Neural progenitor cell (in vitro differentiated cells): ENCODE measurements at regions not wholly inside any gene's neighbourhood (a gene's known extent, or its start where the extent isn't known, plus 50 kb on each side); places are given as distances from the start of the nearest gene placed in this dataset.

Source experiments
- EZH2 ChIP-seq: fragments of 200-600 bp; sonication (generic); IDR thresholded peaks from 2 replicates; pipeline ENCODE4 v1.6.1; 2017; ENCODE audit warnings: antibody characterized with exemption, mild to moderate bottlenecking, moderate library complexity
- EZH2phosphoT487 ChIP-seq: fragments of 200-600 bp; sonication (generic); IDR thresholded peaks from 2 replicates; pipeline ENCODE4 v1.6.1; 2017; ENCODE audit warnings: antibody characterized with exemption
- TF ChIP-seq, protein P1 (sequence below): fragments of 200-600 bp; sonication (generic); IDR thresholded peaks from 2 replicates; pipeline ENCODE4 v1.5.1; 2017; ENCODE audit warnings: antibody characterized with exemption, mild to moderate bottlenecking

DNA sequence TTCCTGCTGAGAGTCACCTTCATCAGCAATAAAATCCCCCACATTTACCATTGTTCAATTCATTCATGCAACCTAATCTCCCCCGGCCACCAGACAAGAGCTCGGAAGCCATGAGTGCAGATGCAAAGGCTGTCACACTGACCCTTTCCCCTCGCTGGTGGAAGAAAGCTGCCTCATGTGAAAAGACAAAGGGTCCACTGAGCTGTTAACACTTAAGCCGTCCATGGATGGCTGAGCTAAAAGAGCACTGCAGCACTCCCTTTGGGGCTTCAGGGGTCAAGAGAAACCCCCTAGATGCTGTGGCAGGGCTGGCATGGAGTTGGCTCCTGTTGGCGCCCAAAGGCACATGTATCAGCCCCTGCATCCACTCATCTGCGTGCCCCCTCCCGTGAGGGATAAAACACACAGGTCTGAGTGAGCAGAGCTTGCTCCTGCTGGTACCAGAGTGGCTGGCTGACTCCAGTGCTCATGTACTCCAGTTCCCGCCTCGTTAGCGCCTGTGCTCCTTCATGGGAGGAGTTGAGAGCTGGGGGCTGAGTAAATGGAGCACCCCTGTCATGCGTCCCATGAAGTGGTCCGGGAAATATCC, 216.5 kb downstream of the PDHA2 start:
- TF ChIP-seq, protein P1, sequence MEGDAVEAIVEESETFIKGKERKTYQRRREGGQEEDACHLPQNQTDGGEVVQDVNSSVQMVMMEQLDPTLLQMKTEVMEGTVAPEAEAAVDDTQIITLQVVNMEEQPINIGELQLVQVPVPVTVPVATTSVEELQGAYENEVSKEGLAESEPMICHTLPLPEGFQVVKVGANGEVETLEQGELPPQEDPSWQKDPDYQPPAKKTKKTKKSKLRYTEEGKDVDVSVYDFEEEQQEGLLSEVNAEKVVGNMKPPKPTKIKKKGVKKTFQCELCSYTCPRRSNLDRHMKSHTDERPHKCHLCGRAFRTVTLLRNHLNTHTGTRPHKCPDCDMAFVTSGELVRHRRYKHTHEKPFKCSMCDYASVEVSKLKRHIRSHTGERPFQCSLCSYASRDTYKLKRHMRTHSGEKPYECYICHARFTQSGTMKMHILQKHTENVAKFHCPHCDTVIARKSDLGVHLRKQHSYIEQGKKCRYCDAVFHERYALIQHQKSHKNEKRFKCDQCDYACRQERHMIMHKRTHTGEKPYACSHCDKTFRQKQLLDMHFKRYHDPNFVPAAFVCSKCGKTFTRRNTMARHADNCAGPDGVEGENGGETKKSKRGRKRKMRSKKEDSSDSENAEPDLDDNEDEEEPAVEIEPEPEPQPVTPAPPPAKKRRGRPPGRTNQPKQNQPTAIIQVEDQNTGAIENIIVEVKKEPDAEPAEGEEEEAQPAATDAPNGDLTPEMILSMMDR = no peak
- TF ChIP-seq EZH2 (no peak), EZH2phosphoT487 (no peak)
